Urothelium cell line (cell line): ENCODE measurements at regions not wholly inside any gene's neighbourhood (a gene's known extent, or its start where the extent isn't known, plus 50 kb on each side); places are given as distances from the start of the nearest gene placed in this dataset.

Experiments used
- DNase-seq: peaks from one replicate; pipeline ENCODE4 v3.0.0; 2011; ENCODE audit warnings: low spot score, mixed read lengths
- FAIRE-seq: peaks from 2 replicates; lab custom pipeline; 2011; peaks lifted over from hg19 to GRCh38; lab: Jason Lieb, UNC

DNA sequence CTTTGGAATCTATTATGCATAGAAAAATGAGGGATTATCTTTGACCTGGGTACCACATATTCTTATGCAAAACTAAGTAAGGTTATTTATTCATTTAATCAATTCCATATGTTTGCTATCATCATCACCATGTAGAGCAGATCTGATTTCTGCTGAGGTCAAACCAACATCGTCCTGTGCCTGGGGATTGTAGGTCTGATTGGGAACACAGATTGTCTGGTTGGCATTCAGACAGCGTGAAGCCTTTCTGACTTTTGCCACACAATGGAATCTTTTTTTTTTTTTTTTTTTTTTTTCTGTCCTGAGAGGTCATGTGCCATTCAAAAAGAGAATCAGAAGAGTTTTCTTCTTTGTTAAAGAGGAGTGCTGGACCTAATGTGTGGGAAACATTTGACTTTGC is 142.9 kb downstream of the RAB11FIP2 start:
- DNase-seq (no peak), FAIRE-seq (no peak)

DNA sequence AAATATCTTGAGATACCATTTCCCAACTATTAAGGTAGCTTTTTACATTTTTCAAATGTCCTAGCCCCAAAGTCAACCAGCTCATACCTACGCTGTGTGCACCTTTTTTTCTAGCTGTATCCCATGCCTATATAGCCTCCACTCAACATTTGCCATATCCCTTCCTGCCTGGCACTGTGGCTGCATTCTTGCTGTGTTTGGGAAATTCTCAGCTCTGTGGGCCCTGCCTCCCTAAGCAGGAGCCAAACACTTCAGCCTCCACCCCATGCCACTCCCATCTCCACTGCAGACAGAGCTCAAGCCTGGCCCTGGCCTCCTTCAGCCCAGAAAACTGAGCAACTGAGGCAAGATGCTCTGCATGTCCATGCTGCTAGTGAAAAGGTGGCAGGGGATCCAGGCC is 141.3 kb downstream of the RAB11FIP2 start:
- FAIRE-seq (no peak), DNase-seq (no peak)

DNA sequence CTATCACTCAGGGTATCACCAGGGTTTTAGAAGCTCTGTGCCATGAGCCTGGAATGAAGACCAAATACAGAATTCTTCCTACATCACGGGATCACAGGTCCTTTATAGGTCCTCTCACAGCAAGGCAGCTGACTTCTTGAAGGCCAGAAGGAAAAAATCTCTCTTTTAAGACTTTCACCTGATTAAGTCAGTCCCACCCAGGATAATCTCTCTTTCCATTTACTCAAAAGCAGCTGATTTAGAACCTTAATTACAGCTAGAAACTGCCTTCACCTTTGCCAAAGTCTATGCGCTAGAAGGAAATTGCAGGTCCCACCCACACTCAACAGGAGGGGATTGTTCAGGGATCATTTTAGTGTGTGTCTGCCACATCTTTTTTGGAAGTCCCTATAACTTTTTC is 135.1 kb downstream of the RAB11FIP2 start:
- no peak for FAIRE-seq
- no peak for DNase-seq

DNA sequence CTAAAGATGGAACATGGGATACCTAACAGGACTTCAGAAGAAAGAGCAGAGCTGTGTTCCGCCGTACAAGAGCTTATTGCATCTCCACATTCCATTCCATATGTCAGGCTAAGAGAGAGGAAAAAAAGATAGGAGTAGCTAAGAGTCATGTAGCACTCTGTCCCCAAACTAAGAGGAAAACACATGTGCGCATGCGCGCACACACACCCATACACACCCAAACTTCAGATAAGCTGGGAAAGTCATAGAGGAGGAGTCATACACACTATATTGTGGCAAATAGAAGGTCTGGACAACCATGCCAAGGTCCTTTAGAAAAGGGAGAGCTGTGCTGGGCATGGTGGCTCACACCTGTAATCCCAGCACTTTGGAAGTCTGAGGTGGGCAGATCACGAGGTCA is 132.4 kb downstream of the RAB11FIP2 start:
- DNase-seq (no peak), FAIRE-seq (no peak)

DNA sequence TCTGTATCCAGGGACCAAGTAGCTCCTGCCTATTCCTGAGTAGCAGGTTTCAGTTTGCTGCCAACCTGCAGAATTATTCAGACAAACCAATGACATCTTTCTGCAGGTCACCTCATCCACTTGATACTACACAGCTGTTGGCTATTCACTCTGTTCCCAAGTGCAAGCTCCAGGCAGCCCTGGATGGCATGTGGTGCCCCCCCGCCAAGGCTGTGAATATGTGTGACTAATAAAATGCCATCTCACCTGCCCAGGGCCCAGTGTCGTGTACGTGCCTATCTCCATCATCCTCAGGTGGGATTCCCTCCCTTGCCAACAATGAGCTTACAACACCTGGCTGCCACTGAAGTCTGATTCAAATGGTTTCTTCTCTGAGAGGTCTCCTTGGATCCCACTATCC is 125.8 kb downstream of the RAB11FIP2 start:
- DNase-seq (no peak), FAIRE-seq (no peak)

DNA sequence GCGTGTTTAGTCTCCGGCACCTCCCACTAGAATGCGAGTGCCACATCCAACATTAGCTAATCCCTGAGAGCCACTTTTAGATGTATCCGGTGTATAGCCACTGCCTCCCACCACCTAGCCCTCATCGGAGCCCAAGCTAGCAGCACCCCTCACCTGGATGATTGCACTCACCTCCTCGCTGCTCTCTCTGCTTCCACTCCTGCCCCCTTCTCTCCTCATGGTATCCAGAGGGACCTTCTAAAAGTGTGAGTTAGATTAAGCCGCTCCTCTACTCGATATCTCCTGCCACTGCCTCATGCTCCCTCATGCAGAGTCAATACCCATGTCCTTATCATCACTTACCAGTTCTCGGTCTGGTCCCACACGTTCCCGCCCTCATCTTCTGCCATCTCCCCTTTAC is 125.3 kb downstream of the RAB11FIP2 start:
- no peak for DNase-seq
- no peak for FAIRE-seq

DNA sequence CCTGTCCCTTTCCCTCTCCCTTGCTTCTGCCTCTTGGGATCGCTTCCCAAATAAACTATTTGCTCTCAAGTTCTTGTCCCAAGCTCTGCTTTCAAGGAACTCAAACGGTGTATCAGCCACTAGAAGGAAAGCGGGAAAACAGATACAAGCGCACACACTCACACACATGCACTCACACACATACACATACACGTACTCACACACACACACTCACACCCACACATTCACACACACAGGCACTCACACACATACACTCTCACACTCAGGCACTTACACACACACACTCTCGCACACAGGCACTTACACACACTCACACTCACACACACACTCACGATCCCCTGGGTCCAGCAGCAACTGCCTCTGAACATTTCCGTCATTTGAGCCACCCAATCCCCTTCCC is 121.9 kb downstream of the RAB11FIP2 start:
- no peak for FAIRE-seq

DNA sequence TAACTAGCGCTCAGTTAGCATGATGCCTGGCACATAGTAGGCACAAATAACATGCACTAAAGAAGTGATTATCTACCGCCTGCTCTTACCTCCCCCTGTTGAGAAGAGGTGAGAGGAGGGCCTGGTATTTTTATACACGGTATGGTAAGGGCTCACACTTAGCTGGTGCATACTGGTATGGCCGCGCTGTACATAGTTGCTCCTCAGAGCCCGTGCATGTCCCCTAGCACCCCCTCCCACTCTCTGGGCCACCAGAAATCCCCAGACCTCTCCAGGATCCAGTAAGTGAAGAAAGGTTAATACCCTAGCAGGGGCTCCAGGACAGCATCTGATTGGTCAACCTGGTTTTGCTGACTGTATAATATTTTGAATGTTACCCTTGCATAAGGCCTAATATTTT is 121.4 kb downstream of the RAB11FIP2 start:
- no peak for DNase-seq
- no peak for FAIRE-seq

More for the DNA sequence above, 121.9 kb downstream of the RAB11FIP2 start:
- no peak for DNase-seq

DNA sequence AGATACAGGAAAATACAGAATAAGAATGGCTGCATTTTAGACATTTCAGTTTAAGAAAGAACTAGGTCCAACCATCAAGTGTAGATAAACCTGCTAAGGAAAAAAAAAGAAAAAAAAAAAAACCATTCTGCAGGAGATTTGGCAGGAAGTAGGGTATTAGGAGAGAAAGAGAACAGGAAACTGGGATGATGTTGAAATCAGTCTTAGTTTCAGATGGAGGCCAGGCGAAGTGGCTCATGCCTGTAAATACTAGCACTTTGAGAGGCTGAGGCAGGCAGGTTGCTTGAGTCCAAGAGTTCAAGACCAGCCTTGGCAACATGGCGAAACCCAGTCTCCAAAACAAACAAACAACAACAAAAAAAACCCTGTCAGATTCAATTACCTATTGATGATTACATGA is 120.2 kb downstream of the RAB11FIP2 start:
- FAIRE-seq: no peak
- no peak for DNase-seq

DNA sequence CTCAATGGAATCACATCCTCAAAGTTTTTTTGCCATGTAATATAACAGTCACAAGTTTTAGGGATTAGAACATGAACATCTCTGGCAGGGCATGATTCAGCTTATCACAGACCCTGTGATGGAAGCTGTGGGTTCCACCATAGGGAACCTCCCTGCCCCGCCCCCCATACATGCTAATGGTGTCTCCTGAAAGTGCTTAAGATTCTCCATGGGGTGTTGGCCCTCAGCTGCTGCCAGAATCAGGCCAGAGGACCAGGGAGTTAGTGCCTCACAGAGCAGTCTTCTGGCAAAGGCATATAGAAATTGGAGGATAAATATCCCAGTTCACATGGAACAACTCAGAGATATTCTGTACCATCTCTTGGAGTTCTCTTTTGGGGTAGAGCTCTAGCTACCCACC is 119.4 kb downstream of the RAB11FIP2 start:
- FAIRE-seq (no peak), DNase-seq (no peak)

DNA sequence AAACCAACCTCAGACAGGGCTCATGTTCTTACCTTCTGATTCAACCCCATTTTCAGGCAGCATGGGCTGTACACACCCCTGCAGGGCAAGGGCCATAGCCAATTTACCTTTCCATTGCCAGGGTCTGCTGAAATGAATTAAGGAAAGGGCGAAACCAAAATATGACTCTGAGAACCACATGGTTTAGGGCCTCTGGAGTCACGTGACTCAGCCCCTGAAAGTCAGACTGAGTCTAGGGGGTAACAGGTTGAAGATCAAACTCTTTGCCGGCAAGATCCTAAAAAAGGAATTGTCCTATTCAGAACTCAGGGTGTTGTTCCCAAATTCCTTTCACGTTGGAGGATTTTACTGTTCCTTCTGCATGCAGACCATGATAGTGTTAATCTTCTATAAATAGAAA is 118.9 kb downstream of the RAB11FIP2 start:
- DNase-seq (no peak), FAIRE-seq (no peak)

DNA sequence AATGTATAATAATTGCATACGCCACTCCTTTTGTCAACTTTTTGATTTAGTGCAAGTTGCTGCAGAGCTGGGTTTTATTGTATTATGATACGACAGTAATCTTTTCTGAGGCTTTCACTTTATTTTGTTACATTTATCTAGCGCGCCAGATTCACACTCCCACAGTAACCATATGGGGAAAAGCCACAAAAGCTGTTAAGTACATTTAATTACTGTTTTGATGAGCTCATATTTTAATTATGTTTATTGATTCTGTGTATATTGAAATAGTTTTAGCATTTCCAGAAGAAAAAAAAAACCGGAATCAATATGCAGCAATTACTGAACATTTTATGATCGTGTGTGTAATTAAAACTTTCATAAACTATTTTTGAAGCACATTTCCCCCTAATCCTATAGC is 118.5 kb downstream of the RAB11FIP2 start:
- DNase-seq (no peak), FAIRE-seq (no peak)

DNA sequence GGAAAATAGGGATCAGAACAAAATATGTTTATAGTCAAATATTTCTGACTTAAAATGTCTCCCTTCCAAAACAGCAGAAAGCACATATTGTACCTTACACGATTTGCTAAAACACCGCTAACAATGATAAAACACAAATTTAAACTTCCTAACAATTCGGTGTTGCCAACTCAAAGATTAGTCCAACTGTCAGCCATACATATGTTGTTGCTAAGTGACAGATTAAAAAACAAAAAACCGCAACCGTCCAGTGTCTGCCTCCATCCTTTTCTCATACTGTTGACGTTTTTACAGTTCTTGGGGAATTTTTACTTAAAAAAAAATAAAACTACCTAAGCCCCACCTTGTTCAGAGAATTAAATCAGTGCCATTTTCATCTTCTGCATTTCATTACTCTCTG is 118.0 kb downstream of the RAB11FIP2 start:
- FAIRE-seq: no peak
- no peak for DNase-seq

DNA sequence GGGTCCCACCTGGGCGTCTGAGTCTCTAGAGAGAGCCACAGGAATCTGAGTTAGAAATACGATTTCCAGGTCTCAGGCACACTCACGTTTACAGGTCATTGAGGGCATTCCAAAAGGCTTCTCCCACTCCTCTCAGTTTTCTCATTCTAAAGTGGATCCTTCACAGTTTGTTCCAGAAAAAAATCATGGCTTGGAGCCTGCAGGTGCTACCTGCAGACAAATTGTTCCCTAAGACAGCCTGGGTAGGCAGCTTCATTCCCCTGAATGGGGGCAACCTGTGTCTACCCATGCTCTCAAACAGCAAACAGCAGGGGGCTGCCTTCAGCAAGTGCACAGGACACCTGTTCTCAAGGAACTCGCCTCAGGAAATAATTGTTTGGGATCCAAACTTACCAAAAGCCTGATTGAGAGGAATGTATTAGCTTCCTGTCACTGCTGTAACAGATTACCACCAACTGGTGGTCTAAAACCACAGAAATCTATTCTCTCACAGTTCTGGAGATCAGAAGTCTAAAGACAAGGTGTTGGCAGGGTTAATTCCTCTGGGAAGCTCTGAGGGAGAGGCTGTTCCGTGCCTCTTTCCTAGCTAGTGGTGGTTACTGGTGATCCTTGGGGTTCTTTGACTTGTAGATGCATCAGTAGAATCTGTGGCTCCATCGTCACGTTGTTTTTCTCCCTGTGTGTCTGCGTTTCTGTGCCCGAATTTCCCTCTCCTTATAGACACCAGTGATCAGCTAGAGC is 117.2 kb downstream of the RAB11FIP2 start:
- no peak for DNase-seq
- no peak for FAIRE-seq

DNA sequence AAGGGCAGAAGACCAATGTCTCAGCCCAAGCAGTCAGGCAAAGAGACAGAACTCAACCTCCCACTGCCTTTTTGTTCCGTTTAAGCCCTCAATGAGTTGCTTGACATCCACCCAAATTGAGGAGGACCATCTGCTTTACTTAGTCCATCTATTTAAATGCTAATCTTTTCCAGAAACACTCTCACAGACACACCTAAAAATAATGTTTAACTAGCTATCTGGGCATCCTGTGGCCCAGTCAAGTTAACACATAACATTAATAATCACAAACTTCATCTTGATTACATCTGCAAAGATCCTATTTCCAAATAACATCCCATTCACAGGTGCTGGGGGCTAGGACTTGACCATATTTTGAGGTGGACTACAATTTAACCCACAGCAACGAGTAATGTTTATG is 115.7 kb downstream of the RAB11FIP2 start:
- DNase-seq (no peak), FAIRE-seq (no peak)

DNA sequence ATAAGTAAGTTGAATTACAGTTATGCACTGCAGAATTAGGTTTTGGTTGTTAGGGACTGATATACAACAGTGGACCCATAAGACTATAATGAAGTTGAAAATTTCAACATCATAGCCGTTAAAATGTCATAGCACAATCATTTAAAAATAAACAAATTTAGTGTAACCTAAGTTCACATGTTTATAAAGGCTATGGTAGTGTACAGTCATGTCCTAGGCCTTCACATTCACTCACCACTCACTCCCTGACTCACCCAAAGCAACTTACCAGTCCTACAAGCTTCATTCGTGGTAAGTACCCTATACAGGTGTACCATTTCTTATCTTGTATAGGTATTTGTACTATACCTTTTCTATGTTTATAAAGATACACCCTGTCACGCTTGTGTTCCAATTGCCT is 113.7 kb downstream of the RAB11FIP2 start:
- FAIRE-seq (no peak), DNase-seq (no peak)

DNA sequence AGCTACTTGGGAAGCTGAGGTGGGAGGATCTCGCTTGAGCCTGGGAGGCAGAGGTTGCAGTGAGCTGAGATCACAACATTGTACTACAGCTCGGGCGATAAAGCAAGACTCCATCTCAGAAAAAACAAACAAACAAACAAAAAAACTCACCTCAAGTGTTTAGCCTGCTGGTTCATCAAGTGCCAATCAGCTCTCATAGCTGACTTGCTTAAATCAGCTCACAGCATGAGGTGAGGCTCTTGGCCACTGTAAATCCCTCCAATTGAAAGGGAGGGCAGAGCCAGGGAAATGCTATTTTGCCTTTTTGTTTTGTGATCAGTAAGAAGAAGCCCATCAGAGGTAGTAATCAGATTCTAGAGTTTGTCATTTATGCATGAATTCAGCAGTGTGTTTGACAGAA is 112.3 kb downstream of the RAB11FIP2 start:
- DNase-seq (no peak), FAIRE-seq (no peak)

DNA sequence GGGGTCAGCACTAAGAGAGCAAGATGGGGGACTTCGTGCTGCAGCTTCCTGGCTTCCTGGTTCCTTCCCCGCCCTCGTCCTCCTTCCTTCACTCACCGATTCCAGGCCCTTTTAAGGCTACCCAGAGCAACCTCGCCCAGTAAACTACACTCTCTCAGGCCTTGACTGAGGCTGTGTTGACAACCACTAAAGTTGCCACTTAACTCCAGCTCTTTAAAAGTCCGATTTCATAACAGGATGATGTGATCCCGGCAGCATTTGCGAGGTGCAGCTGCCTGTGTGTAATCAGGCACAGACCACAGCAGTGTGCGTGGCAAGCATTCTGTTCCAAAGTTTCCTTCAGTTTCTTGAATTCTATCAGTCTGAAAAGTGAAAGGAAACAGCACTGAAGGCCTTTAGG is 110.6 kb downstream of the RAB11FIP2 start:
- no peak for FAIRE-seq
- no peak for DNase-seq

DNA sequence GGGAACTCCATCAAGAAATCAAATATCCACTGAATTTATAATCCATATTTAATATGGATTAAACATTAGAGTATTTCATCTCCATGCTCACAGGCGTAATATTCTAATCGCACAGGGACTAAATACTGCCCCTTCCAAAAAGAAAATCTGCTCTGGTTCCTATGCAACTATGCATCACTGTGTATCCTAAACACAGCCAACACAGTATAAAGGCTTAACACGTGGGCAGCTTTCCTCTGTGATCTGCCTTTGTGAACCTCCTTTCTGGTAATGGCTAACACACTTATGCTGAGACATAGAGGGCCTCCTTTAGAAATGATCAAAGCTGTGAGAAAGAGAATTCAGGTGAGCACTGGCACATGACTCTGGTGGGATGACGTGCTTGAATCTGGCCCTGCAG is 110.2 kb downstream of the RAB11FIP2 start:
- DNase-seq (no peak), FAIRE-seq (no peak)

DNA sequence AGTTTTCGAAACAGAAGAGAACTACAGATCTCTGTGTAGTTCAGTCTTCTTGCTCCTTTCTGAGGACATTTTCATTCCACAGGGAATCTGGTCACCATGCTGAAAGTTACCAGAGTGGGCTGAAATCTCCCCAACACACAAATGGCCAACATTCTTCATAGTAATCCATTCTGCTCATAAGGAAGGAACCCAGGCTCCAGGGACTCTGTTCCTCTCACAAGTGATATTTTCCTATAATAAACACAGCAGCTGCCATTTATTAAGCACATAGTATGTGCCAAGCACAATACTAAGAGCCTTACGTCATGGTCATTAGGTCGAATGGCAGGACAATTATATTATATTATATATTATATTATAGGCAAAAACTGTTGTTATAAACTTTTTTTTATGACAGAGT is 109.8 kb downstream of the RAB11FIP2 start:
- no peak for DNase-seq
- no peak for FAIRE-seq

DNA sequence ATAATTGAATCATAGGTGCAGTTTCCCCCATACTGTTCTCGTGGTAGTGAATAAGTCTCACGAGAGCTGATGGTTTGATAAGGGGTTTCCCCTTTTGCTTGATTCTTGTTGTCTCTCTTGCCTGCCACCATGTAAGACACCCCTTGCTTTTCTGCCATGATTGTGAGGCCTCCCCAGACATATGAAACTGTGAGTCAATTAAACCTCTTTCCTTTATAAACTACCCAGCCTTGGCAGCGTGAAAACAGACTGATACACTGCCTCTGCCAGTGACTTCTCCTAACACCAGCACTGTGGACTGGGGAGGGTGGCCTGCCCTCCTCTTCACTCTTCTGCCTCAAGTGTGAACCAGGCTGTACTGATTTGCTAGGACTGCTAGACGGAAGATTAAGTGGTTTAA is 108.6 kb downstream of the RAB11FIP2 start:
- DNase-seq (no peak), FAIRE-seq (no peak)

DNA sequence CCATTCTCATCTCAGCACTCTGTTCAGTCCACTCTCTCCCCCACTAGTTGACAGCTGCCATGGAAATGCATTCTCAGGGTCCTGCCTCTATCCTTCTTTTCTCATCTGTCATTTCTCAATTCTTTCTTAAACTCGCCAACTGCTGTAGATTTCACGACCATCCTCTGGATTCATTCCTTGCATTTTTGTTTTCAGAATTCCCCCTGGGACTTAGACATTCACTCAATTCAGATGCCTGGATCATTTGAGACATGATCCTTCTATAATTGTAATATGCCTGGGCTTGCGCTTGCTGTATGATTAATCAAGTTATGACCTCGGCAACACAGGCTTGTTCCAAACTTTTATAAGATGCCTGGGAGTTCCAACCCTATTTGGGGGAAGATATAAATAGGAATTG is 104.5 kb downstream of the RAB11FIP2 start:
- DNase-seq (no peak), FAIRE-seq (no peak)

DNA sequence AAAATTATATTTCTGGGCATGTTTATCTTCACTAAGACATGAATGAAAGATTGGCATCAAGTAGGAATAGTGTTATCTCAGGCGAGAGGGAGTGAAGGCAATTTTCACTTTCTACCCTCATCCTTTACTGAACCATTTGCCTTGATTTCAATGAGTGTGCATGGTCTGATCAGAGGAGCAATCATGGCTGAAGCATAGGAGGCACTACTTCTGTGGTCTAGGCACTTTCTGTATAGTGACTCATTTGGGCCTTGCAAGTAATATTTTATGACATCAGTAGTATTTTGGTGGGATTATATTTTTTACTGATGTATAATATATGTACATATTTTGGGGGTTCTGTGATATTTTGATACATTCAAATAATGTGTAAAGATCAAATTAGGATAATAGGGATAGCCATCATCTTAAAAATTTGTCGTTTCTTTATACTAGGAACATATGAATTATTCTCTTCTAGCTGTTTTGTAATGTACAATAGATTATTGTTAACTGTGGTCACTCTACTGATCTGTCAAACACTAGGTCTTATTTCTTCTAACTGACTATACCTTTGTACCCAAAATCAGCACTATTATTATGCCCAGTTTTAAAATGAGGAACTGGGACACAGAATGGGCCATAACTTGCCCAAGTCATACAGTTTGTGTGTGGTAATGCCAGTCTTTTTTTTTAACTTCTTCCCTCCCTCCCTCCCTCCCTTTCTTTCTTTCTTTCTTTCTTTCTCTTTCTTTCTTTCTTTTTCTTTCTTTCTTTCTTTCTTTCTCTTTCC is 101.9 kb downstream of the RAB11FIP2 start:
- no peak for FAIRE-seq
- DNase-seq: no peak
